HG02884 (cell line): ENCODE measurements at regions not wholly inside any gene's neighbourhood (a gene's known extent, or its start where the extent isn't known, plus 50 kb on each side); places are given as distances from the start of the nearest gene placed in this dataset.

Experiments used
- ATAC-seq: cut with Tn5 transposase; IDR thresholded peaks from one replicate; pipeline ENCODE4 v1.9.1; 2021; ENCODE audit warnings: mild to moderate bottlenecking, moderate library complexity; ENCODE audit not compliant: unreplicated experiment

- ATAC-seq = no peak
Observed at GRCh38 chr1:199302554-199302953, 663.7 kb downstream of the PTPRC start.

GRCh38 chr1:199303035-199303434, 664.2 kb downstream of the PTPRC start:
- no peak for ATAC-seq

- no peak for ATAC-seq
Observed at GRCh38 chr1:199305053-199305452, 666.2 kb downstream of the PTPRC start.

GRCh38 chr1:199307496-199308264, 668.8 kb downstream of the PTPRC start:
- ATAC-seq = no peak

- ATAC-seq = peak; percentile 80
Observed at GRCh38 chr1:199308349-199308846, 669.6 kb downstream of the PTPRC start.

GRCh38 chr1:199310708-199311107, 671.9 kb downstream of the PTPRC start:
- no peak for ATAC-seq

GRCh38 chr1:199311478-199312262, 672.8 kb downstream of the PTPRC start:
- no peak for ATAC-seq

- ATAC-seq = no peak
Observed at GRCh38 chr1:199312626-199313025, 673.8 kb downstream of the PTPRC start.

- no peak for ATAC-seq
Observed at GRCh38 chr1:199313444-199313843, 674.6 kb downstream of the PTPRC start.

GRCh38 chr1:199319341-199319740, 680.5 kb downstream of the PTPRC start:
- ATAC-seq = no peak

- ATAC-seq = no peak
Observed at GRCh38 chr1:199322278-199322677, 683.4 kb downstream of the PTPRC start.

GRCh38 chr1:199333180-199333579, 694.3 kb upstream of the NR5A2 start:
- ATAC-seq = no peak

GRCh38 chr1:199335496-199335895, 692.0 kb upstream of the NR5A2 start:
- no peak for ATAC-seq

GRCh38 chr1:199336745-199337640, 690.5 kb upstream of the NR5A2 start:
- ATAC-seq = no peak

- no peak for ATAC-seq
Observed at GRCh38 chr1:199338760-199339159, 688.8 kb upstream of the NR5A2 start.

- no peak for ATAC-seq
Observed at GRCh38 chr1:199352351-199352750, 675.2 kb upstream of the NR5A2 start.

GRCh38 chr1:199353906-199354305, 673.6 kb upstream of the NR5A2 start:
- no peak for ATAC-seq

- ATAC-seq = no peak
Observed at GRCh38 chr1:199356561-199356960, 670.9 kb upstream of the NR5A2 start.

- ATAC-seq = no peak
Observed at GRCh38 chr1:199357599-199357998, 669.9 kb upstream of the NR5A2 start.

GRCh38 chr1:199362996-199363395, 664.5 kb upstream of the NR5A2 start:
- no peak for ATAC-seq

GRCh38 chr1:199373139-199373538, 654.4 kb upstream of the NR5A2 start:
- no peak for ATAC-seq
